Peyer's patch (tissue), 4 donors: ENCODE measurements at regions not wholly inside any gene's neighbourhood (a gene's known extent, or its start where the extent isn't known, plus 50 kb on each side); places are given as distances from the start of the nearest gene placed in this dataset.

Experiments
- DNase-seq, 3 donors: peaks; one replicate each; pipeline ENCODE4 v3.0.0-alpha.2; 2017 to 2019
- H3K27ac ChIP-seq, 4 donors: fragments of 200-600 bp; sonication (generic); one replicate each; pipeline ENCODE4 v1.5.1; 2016 to 2019
- H3K27me3 ChIP-seq, 2 donors: fragments of 200-600 bp; sonication (generic); one replicate each; pipeline ENCODE4 v1.5.1; 2019
- H3K36me3 ChIP-seq, 3 donors: fragments of 200-600 bp; sonication (generic); one replicate each; pipeline ENCODE4 v1.5.1; 2016 to 2019
- H3K4me1 ChIP-seq, 4 donors: fragments of 200-600 bp; sonication (generic); one replicate each; pipeline ENCODE4 v1.5.1; 2016 to 2019
- H3K4me3 ChIP-seq, 4 donors: fragments of 200-600 bp; sonication (generic); 1 replicate in 3 of 4; 2 replicates in 1 of 4; pipeline ENCODE4 v1.5.1; 2016 to 2019; ENCODE audit warnings: mild to moderate bottlenecking in 1 of 4
- H3K9me3 ChIP-seq, 4 donors: fragments of 200-600 bp; sonication (generic); one replicate each; pipeline ENCODE4 v1.5.1; 2016 to 2019; ENCODE audit warnings: mild to moderate bottlenecking in 1 of 4
- POLR2A ChIP-seq, 2 donors: fragments of 450-650 bp; IDR thresholded peaks; one replicate each; pipeline ENCODE4 v1.5.1; 2017; ENCODE audit warnings: antibody characterized with exemption in 2 of 2, mild to moderate bottlenecking in 2 of 2, moderate library complexity in 2 of 2
- TF ChIP-seq, protein P1 (sequence below), 6 experiments: fragments of 450-650 bp in 4 of 6; fragments of 200-600 bp in 2 of 6; sonication (generic) in 1 of 6; IDR thresholded peaks; one replicate each; pipeline ENCODE4 v1.5.1; 2017 to 2019; ENCODE audit warnings: antibody characterized with exemption in 6 of 6, mild to moderate bottlenecking in 3 of 6, moderate library complexity in 1 of 6

DNA sequence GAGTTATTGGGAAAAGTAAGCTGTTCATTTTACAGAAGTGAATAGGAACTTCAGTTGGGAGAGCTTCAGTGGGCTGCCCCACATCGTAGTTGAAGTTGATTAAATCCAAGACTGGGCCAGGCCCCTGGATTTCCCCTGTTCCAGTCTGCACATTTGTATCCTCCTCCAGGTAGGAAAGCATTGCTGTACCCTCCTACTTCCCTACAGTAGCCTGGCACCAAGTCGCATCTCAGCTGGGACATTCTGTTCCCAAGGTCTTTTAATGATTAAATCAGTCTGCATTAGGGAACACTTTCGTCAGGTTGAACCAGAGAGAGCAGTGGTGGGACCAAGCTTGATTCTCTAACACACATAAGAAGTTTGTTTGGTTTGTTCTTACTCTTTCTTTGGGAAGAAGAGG is 165.8 kb upstream of the PPARGC1A start:
- Histone ChIP-seq H3K27ac (no peak overlapping the region), H3K9me3 (no peaks in the 10 kb centered on the region), H3K4me1 (no peaks in the 10 kb centered on the region), H3K4me3 (no peak overlapping the region), H3K27me3 (no peaks in the 10 kb centered on the region), H3K36me3 (no peaks in the 10 kb centered on the region)
- DNase-seq: no peak
- TF ChIP-seq, protein P1, sequence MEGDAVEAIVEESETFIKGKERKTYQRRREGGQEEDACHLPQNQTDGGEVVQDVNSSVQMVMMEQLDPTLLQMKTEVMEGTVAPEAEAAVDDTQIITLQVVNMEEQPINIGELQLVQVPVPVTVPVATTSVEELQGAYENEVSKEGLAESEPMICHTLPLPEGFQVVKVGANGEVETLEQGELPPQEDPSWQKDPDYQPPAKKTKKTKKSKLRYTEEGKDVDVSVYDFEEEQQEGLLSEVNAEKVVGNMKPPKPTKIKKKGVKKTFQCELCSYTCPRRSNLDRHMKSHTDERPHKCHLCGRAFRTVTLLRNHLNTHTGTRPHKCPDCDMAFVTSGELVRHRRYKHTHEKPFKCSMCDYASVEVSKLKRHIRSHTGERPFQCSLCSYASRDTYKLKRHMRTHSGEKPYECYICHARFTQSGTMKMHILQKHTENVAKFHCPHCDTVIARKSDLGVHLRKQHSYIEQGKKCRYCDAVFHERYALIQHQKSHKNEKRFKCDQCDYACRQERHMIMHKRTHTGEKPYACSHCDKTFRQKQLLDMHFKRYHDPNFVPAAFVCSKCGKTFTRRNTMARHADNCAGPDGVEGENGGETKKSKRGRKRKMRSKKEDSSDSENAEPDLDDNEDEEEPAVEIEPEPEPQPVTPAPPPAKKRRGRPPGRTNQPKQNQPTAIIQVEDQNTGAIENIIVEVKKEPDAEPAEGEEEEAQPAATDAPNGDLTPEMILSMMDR (IDR thresholded peaks at IDR 0.05): no peak
- no peak for TF ChIP-seq POLR2A (IDR thresholded peaks at IDR 0.05)

DNA sequence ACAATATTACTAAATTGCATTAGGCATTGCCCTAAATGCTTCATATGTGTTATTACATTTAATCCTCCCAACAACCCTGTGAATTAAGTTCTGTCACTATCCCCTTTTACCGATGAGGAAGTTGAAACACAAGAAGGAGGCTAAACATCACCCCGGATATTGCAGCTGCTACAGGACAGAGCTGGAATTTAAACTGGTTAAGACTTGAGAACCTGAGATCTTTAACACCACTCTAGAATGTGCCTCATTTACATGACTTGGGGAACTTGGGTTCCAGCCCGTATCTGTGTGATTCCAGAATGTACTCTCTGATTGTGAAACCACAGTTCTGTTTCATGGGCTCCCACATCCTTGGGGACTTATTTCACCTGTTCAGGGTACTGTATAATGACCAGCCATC is 165.1 kb upstream of the PPARGC1A start:
- TF ChIP-seq, protein P1 (IDR thresholded peaks at IDR 0.05): no peak
- TF ChIP-seq POLR2A (IDR thresholded peaks at IDR 0.05): no peak
- Histone ChIP-seq H3K4me3 (no peak overlapping the region), H3K27ac (no peak overlapping the region), H3K4me1 (no peaks in the 10 kb centered on the region), H3K9me3 (no peaks in the 10 kb centered on the region), H3K27me3 (no peaks in the 10 kb centered on the region), H3K36me3 (no peaks in the 10 kb centered on the region)
- no peak for DNase-seq

DNA sequence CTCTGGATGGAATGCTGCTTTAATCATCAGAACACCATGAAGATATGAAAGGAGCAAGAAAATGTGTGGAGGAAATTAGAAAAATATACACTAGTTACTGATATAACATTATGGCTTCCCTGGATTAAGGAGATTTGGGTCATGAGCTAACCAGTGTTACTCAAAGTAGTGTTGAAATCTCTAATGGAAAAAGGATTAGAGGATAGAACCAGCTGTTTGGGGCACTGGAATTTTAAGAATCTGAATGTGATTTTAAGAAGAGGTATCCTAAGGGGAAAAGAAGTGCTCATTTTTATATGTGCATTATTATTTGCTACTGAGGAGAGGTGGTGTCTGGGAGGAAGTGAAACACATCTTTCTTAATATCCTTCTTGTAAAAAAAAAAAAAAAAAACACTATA is 164.1 kb upstream of the PPARGC1A start:
- H3K4me3 ChIP-seq: no peak overlapping the region
- TF ChIP-seq, protein P1 (IDR thresholded peaks at IDR 0.05): no peak
- TF ChIP-seq POLR2A (IDR thresholded peaks at IDR 0.05): no peak

DNA sequence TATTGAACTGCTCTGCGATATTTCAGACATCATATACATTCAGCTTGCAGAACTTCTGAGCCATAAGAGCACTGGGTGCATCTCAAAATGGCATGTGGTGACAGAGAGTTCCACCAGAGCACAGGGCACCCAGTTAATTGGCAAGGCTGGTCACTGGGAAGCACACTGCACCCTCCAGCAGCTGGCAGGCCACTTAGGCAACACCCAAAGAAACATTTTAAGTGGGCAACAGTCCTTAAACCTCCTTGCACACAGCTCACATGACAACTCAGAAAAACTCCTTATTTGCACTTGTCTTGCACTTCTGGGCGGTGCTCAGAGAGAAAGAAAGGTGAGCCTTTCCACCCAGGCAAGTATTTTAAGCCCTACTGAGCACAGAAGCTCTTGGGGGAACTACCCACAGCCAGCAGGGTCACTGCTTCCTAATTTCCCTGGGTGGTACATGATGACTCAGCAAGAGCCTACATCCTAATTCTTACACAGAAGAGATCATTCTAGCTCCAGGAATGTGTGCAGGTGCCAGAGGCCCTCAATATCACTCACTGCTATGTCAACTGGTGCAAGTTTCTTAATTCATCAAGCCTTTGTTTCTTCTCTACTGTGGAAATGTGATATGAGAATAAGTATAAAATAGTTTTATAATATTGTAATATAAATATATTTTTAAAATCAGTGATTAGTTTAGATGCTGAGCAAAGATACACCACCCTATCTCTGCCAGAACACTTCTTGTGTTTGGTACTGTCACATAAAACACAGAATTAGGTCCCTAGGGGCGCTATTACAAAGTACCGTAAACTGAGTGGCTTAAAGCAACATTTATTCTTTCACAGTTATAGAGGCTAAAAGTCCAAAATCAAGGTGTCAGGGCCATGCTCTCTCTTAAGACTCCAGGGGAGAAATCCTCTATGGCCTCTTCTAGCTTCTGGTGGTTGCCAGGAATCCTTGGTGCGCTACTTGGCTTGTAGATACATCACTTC is 155.1 kb upstream of the PPARGC1A start:
- Histone ChIP-seq H3K9me3 (no peaks in the 10 kb centered on the region), H3K27me3 (no peaks in the 10 kb centered on the region), H3K36me3 (no peaks in the 10 kb centered on the region), H3K4me1 (no peaks in the 10 kb centered on the region), H3K27ac (no peak overlapping the region), H3K4me3 (no peak overlapping the region)
- no peak for TF ChIP-seq POLR2A (IDR thresholded peaks at IDR 0.05)
- TF ChIP-seq, protein P1 (IDR thresholded peaks at IDR 0.05): no peak
- DNase-seq: no peak

More for the DNA sequence above, 164.1 kb upstream of the PPARGC1A start:
- DNase-seq: no peak
- Histone ChIP-seq H3K27me3 (no peaks in the 10 kb centered on the region), H3K9me3 (no peaks in the 10 kb centered on the region), H3K4me1 (no peaks in the 10 kb centered on the region), H3K36me3 (no peaks in the 10 kb centered on the region), H3K27ac (no peak overlapping the region)

DNA sequence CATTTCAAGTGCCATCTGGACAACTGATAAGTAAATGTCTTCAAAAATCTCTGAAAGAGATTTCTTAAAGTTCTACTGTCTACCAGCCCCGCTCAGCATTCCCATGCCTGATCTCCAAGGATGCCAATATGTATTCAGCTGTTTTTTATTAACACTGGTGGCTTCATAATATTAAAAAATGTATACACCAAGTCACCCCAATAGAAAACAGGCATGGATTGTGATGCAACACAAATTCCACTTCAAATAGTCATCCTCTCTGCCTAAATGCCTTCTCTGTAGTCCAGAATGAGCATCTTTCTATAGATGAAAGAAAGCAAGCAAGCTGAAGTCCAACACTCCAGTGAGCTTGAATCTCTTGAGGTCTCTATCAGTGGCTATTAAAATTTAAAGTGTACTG is 152.2 kb upstream of the PPARGC1A start:
- H3K4me3 ChIP-seq: no peak overlapping the region
- TF ChIP-seq POLR2A (IDR thresholded peaks at IDR 0.05): no peak
- TF ChIP-seq, protein P1 (IDR thresholded peaks at IDR 0.05): no peak
- no peaks in the 10 kb centered on the region for H3K36me3 ChIP-seq
- no peak for DNase-seq
- no peaks in the 10 kb centered on the region for H3K27me3 ChIP-seq
- no peaks in the 10 kb centered on the region for H3K4me1 ChIP-seq
- no peaks in the 10 kb centered on the region for H3K9me3 ChIP-seq
- H3K27ac ChIP-seq: no peak overlapping the region
